ENCODE measurements at regions not wholly inside any gene's neighbourhood (a gene's known extent, or its start where the extent isn't known, plus 50 kb on each side); places are given as distances from the start of the nearest gene placed in this dataset.

- DNase-seq, result no peak
These were observed 120.5 kb downstream of the GADD45G start for GRCh38 chr9:89725271-89725670.

DNA sequence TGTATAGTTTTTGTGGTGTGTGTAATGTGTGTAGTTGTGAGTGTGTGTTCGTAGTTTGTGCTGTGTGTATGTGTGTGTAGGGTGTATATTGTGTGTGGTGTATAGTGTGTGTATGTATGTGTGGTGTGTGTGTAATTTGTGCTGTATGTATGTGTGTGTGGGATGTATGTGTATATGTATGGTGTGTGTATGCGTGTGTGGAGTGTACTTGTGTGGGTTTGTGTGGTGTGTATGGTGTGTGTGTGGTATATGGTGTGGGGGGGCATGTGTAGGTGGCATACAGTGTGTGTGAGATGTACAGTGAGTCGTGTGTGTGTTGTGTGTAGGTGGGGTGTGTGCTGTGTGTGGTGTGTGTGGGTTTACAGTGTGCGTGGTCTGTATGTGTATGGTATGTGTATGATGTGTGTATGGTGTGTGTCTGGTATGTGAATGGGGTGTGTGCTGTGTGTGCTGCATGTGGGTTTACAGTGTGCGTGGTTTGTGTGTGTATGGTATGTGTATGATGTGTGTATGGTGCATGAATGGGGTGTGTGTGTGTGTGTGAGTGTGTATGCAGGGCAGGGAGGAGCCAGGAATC lies 125.2 kb downstream of the GADD45G start:
- DNase-seq, result no peak

GRCh38 chr9:89730715-89731114 lies 125.9 kb downstream of the GADD45G start:
- no peak for DNase-seq

- DNase-seq, result no peak
These were observed 126.7 kb downstream of the GADD45G start for GRCh38 chr9:89731262-89732182.

DNA sequence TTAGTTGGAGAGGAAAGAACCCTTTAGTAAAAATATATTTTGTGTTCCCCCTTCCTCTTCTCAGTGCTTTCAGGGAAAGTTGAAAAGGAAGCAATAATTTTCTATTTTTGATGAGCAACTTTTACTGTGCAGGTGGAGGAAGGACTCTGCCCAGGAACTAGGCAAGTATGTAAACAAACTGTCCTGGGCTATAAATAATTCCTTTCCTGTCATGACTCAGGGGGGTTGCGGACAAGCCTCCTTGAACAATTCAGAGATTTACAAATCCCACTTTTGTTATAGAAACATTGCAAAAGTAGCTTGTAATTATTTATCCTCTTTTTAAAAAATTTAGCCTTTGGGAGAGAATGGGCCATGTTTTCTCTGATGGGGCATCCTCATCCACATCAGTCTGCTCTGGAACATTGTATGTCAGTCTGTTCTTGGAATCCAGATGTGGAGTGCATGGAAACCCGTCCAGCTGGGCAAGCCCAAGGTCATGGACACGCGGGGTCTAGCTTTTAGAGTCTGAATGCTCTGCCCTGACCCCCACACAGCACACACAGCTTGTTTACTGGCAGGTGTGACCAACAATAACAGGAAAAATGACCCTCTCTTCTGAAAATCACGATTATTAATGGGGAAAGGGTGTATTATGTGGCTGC lies 127.6 kb downstream of the GADD45G start:
- DNase-seq, result no peak

DNA sequence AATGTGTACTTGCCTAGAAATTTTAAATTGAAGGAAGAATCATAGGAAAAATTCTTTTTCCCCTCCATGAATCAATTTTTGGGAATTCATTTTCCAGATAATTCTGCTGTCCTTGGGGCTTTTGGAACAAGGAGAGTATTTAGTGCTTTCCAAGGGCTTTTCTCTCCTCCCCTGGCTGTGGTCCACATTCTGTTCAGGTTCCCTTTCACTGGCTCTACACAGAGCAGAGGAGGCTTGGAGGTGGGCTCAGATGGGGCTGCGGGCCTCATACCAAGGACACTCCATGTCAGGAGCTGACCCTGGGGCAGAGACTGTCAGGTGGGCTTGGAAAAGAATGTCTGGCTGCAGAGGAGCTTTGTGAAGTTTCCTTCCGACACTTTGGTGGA lies 128.1 kb downstream of the GADD45G start:
- DNase-seq, result no peak

- DNase-seq, result no peak
These were observed 129.8 kb downstream of the GADD45G start for GRCh38 chr9:89734600-89735041.

GRCh38 chr9:89738137-89738932 lies 133.5 kb downstream of the GADD45G start:
- DNase-seq, result no peak

GRCh38 chr9:89739511-89739910 lies 134.7 kb downstream of the GADD45G start:
- no peak for DNase-seq

DNA sequence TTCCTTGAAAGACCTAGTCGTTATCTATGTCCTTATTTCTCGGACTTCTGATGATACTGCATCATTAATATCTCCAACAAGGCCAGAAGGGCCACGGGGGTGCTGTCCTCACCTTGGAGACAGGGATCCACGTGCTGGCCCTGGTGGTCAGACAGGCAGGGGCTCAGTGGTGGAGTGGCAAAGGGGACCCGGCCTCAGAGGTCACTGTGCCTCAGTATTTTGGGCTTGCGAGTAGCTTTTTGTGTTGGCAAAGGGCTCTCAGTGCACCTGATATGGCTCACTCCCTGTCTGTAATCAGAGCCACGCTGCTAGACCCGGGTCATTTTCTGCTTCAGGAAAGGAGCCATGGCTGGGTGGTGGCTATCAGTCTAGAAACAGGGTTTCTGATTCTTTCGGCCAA lies 135.1 kb downstream of the GADD45G start:
- DNase-seq, result no peak

DNA sequence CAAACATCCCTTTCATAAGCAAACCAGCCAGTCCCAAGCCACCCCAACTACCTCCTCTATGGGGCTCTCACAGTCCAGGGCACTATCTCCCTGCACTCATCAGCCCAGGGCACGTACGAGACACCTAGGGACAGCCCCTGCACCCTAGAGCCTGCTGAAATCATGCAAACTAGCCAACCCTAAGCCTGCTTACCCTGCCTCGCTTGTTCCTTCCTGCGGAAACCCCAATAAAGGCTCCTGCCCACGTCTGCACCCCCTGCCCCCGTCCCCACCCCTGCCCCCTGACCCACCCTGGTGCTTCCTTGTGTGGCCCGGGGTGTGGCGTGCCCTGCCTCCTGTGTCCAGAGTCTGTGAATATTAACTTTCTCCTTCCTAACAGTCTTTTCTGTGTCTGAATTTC lies 135.9 kb downstream of the GADD45G start:
- peak in 1 of 2 experiments; percentile 13 for DNase-seq

DNA sequence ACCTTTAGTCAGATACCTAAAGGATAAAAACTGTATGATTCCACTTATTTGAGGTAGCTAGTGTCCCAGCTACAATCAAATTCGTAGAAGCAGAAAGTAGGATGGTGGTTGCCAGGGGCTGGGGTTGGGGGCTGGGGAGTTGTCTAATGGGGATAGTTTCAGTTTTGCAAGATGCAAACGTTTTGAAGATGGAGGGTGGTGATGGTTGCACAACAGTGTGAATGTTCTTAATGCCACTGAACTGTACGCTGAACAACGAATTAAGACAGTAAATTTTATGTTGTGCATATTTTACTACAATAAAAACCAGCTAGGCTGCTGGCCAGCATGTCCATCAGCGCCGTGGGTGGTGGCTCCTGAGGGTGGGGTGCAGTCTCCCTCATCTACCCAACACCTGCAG lies 137.8 kb downstream of the GADD45G start:
- DNase-seq, result no peak

GRCh38 chr9:89743216-89743572 lies 138.4 kb downstream of the GADD45G start:
- no peak for DNase-seq

DNA sequence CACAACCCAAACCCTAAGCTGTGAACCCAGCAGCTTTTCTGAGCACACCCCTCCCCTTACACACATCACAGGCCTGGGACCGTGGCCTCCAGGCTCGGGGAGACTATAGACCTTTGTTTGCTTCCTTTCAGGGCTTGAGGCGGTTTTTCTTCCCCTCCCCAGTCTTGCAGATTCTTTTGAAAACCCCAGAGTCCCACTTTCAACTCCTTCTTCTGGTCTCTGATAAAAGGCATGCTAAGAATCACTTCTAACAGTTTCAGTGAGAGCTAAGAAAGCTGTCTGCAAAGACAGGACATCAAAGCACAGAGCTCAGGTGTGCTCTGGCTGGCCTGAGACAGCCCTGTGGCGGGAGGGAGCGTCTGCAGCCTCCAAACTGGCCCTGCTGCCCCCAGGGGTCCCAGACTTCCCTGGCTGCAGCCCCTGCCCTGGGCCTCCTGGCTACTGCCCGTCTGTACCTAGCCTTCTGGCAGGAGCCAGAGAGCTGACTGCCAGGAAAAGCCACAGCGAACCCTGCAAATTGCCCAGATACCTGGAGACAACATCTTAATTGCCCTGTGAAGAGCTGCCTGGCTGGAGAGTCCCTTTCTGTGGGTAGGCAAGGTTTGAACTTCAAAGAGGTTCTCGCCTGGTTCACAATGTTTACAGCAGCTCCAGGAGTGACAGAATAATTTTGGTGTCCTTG lies 138.9 kb downstream of the GADD45G start:
- DNase-seq, result peak; percentile 29 to 34

GRCh38 chr9:89744255-89744648 lies 139.4 kb downstream of the GADD45G start:
- no peak for DNase-seq

- DNase-seq, result no peak
These were observed 139.9 kb downstream of the GADD45G start for GRCh38 chr9:89744730-89745129.

DNA sequence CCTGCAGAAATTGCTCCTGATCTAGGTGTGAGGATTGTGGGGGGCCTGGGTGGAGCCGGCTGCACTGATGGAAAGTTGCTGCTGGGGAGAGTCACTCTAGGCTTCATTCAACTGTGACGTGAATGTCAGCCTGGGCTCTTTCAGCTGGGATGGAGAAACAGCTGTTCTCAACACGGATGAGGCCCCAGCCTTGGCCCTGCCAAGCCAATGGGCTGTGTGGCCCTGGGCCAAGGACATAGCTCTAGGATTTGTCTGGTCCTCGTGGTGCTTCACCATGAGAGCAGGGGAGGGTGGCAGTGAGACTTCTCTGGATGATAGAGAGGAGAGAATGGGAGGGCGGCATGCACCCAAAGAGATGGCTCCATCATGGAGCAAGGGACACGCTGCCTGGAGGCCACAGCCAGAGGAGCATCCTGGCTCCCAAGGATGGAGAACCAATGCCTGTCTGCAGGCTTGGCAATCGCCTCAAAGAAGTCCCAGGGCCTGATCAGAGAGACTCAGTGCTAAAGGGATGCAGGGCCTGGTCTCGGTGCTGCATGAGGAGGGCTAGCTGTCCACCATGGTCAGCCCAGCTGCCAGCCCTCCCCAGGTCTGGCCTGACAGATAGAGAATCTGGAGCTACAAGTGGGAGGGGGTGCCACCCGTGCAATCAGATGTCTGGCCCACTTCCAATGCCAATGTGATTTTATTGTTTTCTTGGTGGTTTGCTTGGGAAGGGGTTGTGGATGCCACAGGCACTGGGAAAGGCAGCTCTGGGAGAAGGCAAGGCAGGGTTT lies 141.0 kb downstream of the GADD45G start:
- DNase-seq, result no peak

DNA sequence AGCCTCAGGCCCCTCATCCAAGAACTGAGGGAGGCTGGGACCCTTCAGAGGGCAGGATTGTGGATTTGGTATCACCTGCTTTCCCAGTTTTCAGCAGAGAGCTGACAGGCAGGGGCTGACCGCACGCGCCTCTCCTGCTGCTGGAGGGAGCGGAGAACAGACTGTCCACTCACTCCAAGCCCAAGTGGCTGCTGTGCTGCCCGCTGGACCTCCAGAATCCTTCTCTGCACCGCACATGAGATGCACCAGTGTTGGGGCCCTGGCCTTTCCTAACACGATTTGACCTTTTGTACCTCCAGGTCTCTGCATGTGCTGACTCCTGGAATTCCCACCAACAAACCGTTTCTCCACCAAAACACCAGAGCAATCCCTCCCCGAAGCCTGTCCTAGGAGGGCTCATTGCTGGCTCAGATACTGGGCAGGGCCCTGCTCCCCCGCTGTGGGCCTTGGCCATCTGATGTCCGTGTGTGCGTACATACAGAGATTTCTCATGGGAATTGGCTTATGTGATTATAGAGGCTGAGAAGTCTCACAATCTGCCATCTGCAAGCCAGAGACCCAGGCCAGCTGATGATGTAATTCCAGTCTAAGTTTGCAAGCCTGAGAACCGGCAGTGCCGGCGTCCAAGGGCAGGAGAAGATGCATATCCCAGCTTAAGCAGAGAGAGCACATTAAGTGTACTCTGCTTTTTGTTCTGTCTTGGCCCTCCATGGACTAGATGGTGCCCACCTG lies 141.7 kb downstream of the GADD45G start:
- DNase-seq, result no peak

GRCh38 chr9:89747596-89747995 lies 142.8 kb downstream of the GADD45G start:
- DNase-seq, result no peak

DNA sequence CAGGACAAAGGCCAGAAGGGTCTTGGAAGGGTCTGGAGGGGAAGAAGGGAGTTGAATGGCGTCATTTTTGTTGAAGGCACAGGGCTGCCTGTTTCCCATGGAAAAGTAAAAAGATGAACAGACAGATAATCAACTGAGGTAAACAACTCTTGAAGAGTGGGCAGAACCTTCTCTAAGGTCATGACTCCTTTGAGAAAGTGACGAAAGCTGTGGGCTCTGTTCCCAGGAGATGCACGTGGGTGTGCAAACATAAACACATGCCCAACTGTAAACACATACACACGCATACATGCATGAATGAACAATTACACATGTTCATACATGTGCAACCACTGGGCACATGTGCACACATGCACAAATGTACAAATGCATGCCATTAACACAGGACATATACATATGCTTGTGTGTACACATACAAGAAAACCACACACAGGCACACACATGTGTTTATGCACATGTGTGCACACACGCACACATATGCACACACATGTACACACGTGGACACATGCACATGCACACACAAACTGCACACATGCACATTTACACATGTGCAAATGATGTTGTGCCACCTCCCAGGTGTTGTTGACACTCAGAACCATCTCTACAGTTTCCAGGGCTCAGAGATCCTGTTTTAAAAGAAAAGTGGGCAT lies 143.3 kb downstream of the GADD45G start:
- DNase-seq, result no peak
